HepG2 (cell line): ENCODE measurements at regions not wholly inside any gene's neighbourhood (a gene's known extent, or its start where the extent isn't known, plus 50 kb on each side); places are given as distances from the start of the nearest gene placed in this dataset.
"Not testable (repeated sequence)": the region's sequence is repeated elsewhere in the genome, so short reads cannot be mapped to it uniquely, and the experiment has no call there.

Source experiments
- ATAC-seq: fragments of 200-7000 bp; cut with Tn5 transposase; 3 replicates; pipeline ENCODE4 v1.9.1; 2020; ENCODE audit warnings: mild to moderate bottlenecking, moderate library complexity
- BruUV-seq: library from RNA; stranded (reverse); fragments of 400-500 nt; replicated peaks from 2 replicates; lab custom pipeline; 2021; lab: Mats Ljungman, UMichigan
- CTCF ChIA-PET: fragments of 300-600 bp; formaldehyde crosslinking; extraction: SDS; loops from one replicate; lab custom pipeline; 2021; ENCODE audit warnings: low total read pairs, inconsistent platforms, low intra/inter-chr PET ratio; lab: Yijun Ruan, JAX
- POLR2A ChIA-PET: fragments of 350-600 bp; sonication (Branson Sonifier 250); formaldehyde crosslinking; loops from one replicate; lab custom pipeline; 2020; ENCODE audit warnings: antibody characterized with exemption, inconsistent platforms; lab: Yijun Ruan, JAX
- DNase-seq: peaks from one replicate; pipeline ENCODE4 v3.0.0-alpha.2; 2015; ENCODE audit warnings: low spot score
- FAIRE-seq: peaks from 3 replicates; lab custom pipeline; 2011; peaks lifted over from hg19 to GRCh38; lab: Jason Lieb, UNC
- H2AFZ ChIP-seq: one replicate; pipeline ENCODE4 v1.6.1; 2011; ENCODE audit warnings: low read length, inconsistent platforms
- H3K27ac ChIP-seq: fragments of 300-600 bp; 3 replicates; pipeline ENCODE4 v1.8.0; 2011; ENCODE audit warnings: mixed run types, mild to moderate bottlenecking, mixed read lengths, low read length, inconsistent platforms; ENCODE audit not compliant: insufficient read depth; ENCODE audit errors: extremely low read length
- H3K27me3 ChIP-seq, 2 experiments: fragments of 200-600 bp in 1 of 2; 2 replicates in 1 of 2; 3 replicates in 1 of 2; pipeline versions ENCODE4 v1.6.0 to v1.8.0; 2011; ENCODE audit warnings: low read length in 2 of 2, mild to moderate bottlenecking in 2 of 2, moderate library complexity in 2 of 2, inconsistent platforms in 1 of 2; ENCODE audit not compliant: insufficient read depth in 2 of 2, control insufficient read depth in 1 of 2
- H3K36me3 ChIP-seq, 2 experiments: fragments of 200-600 bp in 1 of 2; replicated peaks in 1 of 2; 2 replicates in 1 of 2; 3 replicates in 1 of 2; pipeline versions ENCODE4 v1.5.1 to v1.8.0; 2011; ENCODE audit warnings: low read length in 2 of 2, inconsistent platforms in 1 of 2; ENCODE audit not compliant: insufficient read depth in 2 of 2, control insufficient read depth in 1 of 2
- H3K4me1 ChIP-seq: 2 replicates; pipeline ENCODE4 v1.5.1; 2012; ENCODE audit warnings: low read length, inconsistent platforms; ENCODE audit not compliant: insufficient read depth
- H3K4me2 ChIP-seq: 2 replicates; pipeline ENCODE4 v1.6.0; 2011; ENCODE audit warnings: low read depth, low read length, inconsistent platforms
- H3K4me3 ChIP-seq, 3 experiments: fragments of 200-600 bp in 1 of 3; sonication (generic), shearing (Covaris generic) in 1 of 3; replicated peaks in 1 of 3; 2 replicates each; pipeline ENCODE4 v1.5.1; 2011 to 2016; ENCODE audit warnings: low read length in 3 of 3, inconsistent platforms in 2 of 3, low read depth in 2 of 3, mild to moderate bottlenecking in 2 of 3, control low read depth in 1 of 3, mixed read lengths in 1 of 3; ENCODE audit not compliant: insufficient read depth in 1 of 3
- H3K79me2 ChIP-seq: one replicate; pipeline ENCODE4 v1.6.1; 2011; ENCODE audit warnings: low read length, inconsistent platforms; ENCODE audit not compliant: insufficient read depth
- H3K9ac ChIP-seq: 2 replicates; pipeline ENCODE4 v1.6.0; 2011; ENCODE audit warnings: mild to moderate bottlenecking, low read depth, low read length, inconsistent platforms; ENCODE audit not compliant: insufficient read depth
- H3K9me3 ChIP-seq: 2 replicates; pipeline ENCODE4 v1.5.1; 2012; ENCODE audit warnings: mild to moderate bottlenecking, low read length
- H4K20me1 ChIP-seq: 2 replicates; pipeline ENCODE4 v1.6.0; 2011; ENCODE audit warnings: inconsistent platforms, mild to moderate bottlenecking, low read length, moderate library complexity; ENCODE audit not compliant: insufficient read depth
- BORCS8-MEF2B ChIP-seq: sonication (generic); formaldehyde crosslinking; IDR thresholded peaks from 2 replicates; pipeline ENCODE4 v1.8.0; 2022; ENCODE audit warnings: mild to moderate bottlenecking, missing genetic modification reagents
- RBAK ChIP-seq: sonication (generic); formaldehyde crosslinking; IDR thresholded peaks from 2 replicates; pipeline ENCODE4 v1.5.1; 2020; ENCODE audit warnings: mild to moderate bottlenecking, missing genetic modification reagents
- TBP ChIP-seq: sonication (generic); formaldehyde crosslinking; IDR thresholded peaks from 2 replicates; pipeline ENCODE4 v1.5.0; 2020; ENCODE audit warnings: missing genetic modification reagents
- ZBTB7B ChIP-seq: sonication (generic); formaldehyde crosslinking; IDR thresholded peaks from 2 replicates; pipeline ENCODE4 v1.4.0; 2020; ENCODE audit warnings: missing genetic modification reagents
- ZNF343 ChIP-seq: sonication (generic); formaldehyde crosslinking; IDR thresholded peaks from 2 replicates; pipeline ENCODE4 v1.4.0; 2020; ENCODE audit warnings: mild to moderate bottlenecking, missing genetic modification reagents
- ZNF367 ChIP-seq: sonication (generic); formaldehyde crosslinking; IDR thresholded peaks from 2 replicates; pipeline ENCODE4 v1.4.0; 2020; ENCODE audit warnings: missing genetic modification reagents, borderline replicate concordance
- ZNF546 ChIP-seq: sonication (generic); formaldehyde crosslinking; conservative IDR thresholded peaks from 2 replicates; pipeline ENCODE4 v1.8.1; 2023; ENCODE audit warnings: mild to moderate bottlenecking, missing genetic modification reagents
- ZNF615 ChIP-seq: sonication (generic); formaldehyde crosslinking; IDR thresholded peaks from 2 replicates; pipeline ENCODE4 v1.5.0; 2020; ENCODE audit warnings: mild to moderate bottlenecking, missing genetic modification reagents, borderline replicate concordance
- ZNF644 ChIP-seq: IDR thresholded peaks from 2 replicates; pipeline ENCODE4 v1.6.1; 2016; ENCODE audit warnings: low read depth
- ZNF75D ChIP-seq: sonication (generic); formaldehyde crosslinking; IDR thresholded peaks from 2 replicates; pipeline ENCODE4 v1.8.1; 2023; ENCODE audit warnings: missing genetic modification reagents, mild to moderate bottlenecking, borderline replicate concordance
- WGBS: methylation state at CpG from one replicate; pipeline ENCODE4 v1.1.6; 2017; ENCODE audit warnings: low lambda C conversion rate; 5-methylcytosine and 5-hydroxymethylcytosine counted together
- in situ Hi-C: cut with HindIII; loops from 2 replicates; pipeline ENCODE4 v1.10.0; 2017; ENCODE audit warnings: low pct_unique_long_range_greater_than_20kb; ENCODE audit not compliant: extremely low pct_ligation_motif_present
- intact Hi-C: fragments of 100-400 bp; cut with micrococcal nuclease; formaldehyde crosslinking; loops from one replicate; pipeline ENCODE4 v1.10.0; 2022; ENCODE audit not compliant: unreplicated experiment
- TF ChIP-seq, protein P1 (sequence below): sonication (generic); formaldehyde crosslinking; conservative IDR thresholded peaks from 2 replicates; pipeline ENCODE4 v1.4.0; 2020; ENCODE audit warnings: missing genetic modification reagents

DNA sequence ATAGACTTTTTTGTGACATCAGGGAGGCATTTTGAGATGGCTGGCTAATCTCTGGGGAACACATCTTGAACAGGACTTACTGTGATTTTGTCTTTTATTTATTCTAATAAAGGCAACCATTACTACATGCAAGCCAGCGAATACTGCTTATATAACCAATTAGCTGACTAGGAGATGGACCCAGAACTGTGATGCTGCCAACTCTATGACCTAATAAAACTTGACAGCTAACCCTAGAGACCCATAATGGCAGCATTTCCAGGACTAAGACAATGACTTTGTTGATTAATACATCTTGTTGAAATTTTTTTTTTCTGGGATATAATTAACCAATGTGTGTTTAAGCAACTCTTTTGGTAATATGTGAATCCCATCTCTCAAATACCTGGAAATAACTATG is 584.6 kb downstream of the PRR32 start:
- no peak overlapping the region for H3K9ac ChIP-seq
- H3K4me3 ChIP-seq, result no peak overlapping the region
- CTCF ChIA-PET, result no interaction called here
- no peak for FAIRE-seq
- WGBS, result 40% methylated on average over 1 of the region's 1 CpG
- H3K9me3 ChIP-seq, result peaks cover 10% of the 10 kb centered on the region; the same call in 1 of the 2 replicates
- no peaks in the 10 kb centered on the region for H3K36me3 ChIP-seq
- no peak overlapping the region for H2AFZ ChIP-seq
- DNase-seq, result no peak
- BruUV-seq, result no TSS peak
- H3K79me2 ChIP-seq, result no peaks in the 10 kb centered on the region
- no peaks in the 10 kb centered on the region for H3K27me3 ChIP-seq
- no peak overlapping the region for H3K4me2 ChIP-seq
- H3K4me1 ChIP-seq, result no peaks in the 10 kb centered on the region
- H3K27ac ChIP-seq, result no peak overlapping the region
- in situ Hi-C loops, result no loop called here
- intact Hi-C loops, result no loop called here
- POLR2A ChIA-PET, result no interaction called here
- TF ChIP-seq BORCS8-MEF2B (no peak), TBP (CRISPR knock-in tag) (no peak), ZNF546 (no peak), ZNF644 (CRISPR knock-in tag) (no peak), ZBTB7B (CRISPR knock-in tag) (no peak), ZNF367 (CRISPR knock-in tag) (no peak), ZNF343 (CRISPR knock-in tag) (no peak), ZNF615 (CRISPR knock-in tag) (no peak), RBAK (CRISPR knock-in tag) (no peak), ZNF75D (CRISPR knock-in tag) (no peak)
- TF ChIP-seq, protein P1, sequence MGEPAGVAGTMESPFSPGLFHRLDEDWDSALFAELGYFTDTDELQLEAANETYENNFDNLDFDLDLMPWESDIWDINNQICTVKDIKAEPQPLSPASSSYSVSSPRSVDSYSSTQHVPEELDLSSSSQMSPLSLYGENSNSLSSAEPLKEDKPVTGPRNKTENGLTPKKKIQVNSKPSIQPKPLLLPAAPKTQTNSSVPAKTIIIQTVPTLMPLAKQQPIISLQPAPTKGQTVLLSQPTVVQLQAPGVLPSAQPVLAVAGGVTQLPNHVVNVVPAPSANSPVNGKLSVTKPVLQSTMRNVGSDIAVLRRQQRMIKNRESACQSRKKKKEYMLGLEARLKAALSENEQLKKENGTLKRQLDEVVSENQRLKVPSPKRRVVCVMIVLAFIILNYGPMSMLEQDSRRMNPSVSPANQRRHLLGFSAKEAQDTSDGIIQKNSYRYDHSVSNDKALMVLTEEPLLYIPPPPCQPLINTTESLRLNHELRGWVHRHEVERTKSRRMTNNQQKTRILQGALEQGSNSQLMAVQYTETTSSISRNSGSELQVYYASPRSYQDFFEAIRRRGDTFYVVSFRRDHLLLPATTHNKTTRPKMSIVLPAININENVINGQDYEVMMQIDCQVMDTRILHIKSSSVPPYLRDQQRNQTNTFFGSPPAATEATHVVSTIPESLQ (CRISPR knock-in tag), result no peak
- no peak for ATAC-seq
- H4K20me1 ChIP-seq, result no peaks in the 10 kb centered on the region

DNA sequence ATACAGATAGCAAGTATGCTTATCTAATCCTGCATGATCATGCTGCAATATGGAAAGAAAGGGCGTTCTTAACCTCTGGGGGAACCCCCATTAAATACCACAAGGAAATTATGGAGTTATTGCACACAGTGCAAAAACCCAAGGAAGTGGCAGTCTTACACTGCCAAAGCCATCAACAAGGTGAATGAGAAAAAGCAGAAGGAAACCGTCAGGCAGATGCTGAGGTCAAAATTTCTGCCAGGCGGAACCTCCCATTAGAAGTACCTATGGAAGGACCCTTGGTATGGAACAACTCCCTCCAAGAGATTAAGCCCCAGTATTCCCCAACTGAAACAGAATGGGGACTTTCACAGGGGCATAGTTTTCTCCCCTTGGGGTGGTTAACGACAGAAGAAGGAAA is 580.7 kb downstream of the PRR32 start:
- H2AFZ ChIP-seq, POLR2A ChIA-PET, H3K9me3 ChIP-seq, H3K36me3 ChIP-seq, DNase-seq, H3K4me2 ChIP-seq, H3K4me3 ChIP-seq, H3K4me1 ChIP-seq, H3K79me2 ChIP-seq, CTCF ChIA-PET, ATAC-seq, H3K27me3 ChIP-seq, H3K27ac ChIP-seq, FAIRE-seq, H3K9ac ChIP-seq, in situ Hi-C loops, BruUV-seq, H4K20me1 ChIP-seq, intact Hi-C loops: not testable (repeated sequence)
- WGBS, result 24% methylated on average over 3 of the region's 4 CpGs
